PC-3 (cell line): ENCODE measurements at regions not wholly inside any gene's neighbourhood (a gene's known extent, or its start where the extent isn't known, plus 50 kb on each side); places are given as distances from the start of the nearest gene placed in this dataset.

ENCODE experiments used
- CTCF ChIP-seq: fragments of 300-600 bp; sonication (generic); conservative IDR thresholded peaks from 2 replicates; pipeline ENCODE4 v1.5.1; 2017; ENCODE audit warnings: antibody characterized with exemption, low read depth, mild to moderate bottlenecking, low read length
- EZH2 ChIP-seq: fragments of 300-600 bp; sonication (generic); IDR thresholded peaks from one replicate; pipeline ENCODE4 v1.6.1; 2017; ENCODE audit warnings: antibody characterized with exemption, mild to moderate bottlenecking, low read length; ENCODE audit not compliant: unreplicated experiment
- EZH2phosphoT487 ChIP-seq: fragments of 300-600 bp; sonication (generic); IDR thresholded peaks from 2 replicates; pipeline ENCODE4 v1.6.1; 2018; ENCODE audit warnings: mild to moderate bottlenecking, antibody characterized with exemption, low read length, borderline replicate concordance

DNA sequence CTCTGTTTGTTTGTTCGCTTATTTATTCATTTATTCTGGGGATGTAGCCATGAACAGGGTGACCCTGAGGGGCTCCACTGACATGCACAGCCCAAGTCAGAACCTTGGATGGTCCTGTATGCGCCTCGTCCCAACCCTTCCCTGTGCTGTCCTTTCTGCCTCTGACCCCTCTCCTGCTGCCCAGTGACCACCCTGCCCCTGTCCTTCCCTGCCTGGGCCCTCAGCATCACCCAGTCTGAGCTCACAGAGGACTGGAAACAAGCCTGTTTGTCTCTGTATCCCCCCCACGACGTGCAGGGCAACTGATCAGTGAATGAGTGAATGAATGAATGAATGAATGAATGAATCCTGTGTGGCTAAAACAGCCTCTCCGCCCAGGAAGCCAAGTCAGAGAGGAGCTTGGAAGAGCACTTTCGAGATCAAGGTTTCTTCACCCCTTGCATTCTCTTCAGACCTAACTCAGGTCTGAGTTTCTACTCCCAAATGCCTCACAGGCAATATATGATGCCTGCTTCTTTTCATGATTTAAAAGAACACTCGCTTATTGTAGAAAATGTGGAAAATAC is 157.7 kb downstream of the SMAD6 start:
- TF ChIP-seq CTCF (no peak), EZH2phosphoT487 (no peak), EZH2 (no peak)
